ENCODE measurements at regions not wholly inside any gene's neighbourhood (a gene's known extent, or its start where the extent isn't known, plus 50 kb on each side); places are given as distances from the start of the nearest gene placed in this dataset.
"Not testable (repeated sequence)": the region's sequence is repeated elsewhere in the genome, so short reads cannot be mapped to it uniquely, and the experiment has no call there.

DNA sequence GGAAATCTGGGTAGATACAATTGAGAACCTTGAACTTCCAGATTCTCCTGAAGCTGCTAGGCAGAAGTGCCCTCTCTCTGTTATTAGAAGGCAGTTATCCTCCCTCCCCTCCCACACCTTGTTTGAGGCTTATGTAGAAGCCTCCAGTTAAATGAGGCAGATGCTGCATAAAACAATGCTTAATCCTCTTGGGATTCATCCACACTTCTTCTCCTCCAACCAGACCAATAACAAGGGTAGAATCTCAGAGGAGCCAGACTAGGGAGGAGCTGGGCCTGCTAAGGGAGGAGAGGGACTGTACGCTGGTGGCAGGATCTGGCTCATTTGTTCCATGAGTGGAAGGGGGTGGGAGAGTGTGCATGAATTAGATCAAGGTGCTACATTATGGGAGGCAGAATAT, 88.3 kb upstream of the PRR23C start:
- no peak for DNase-seq
- Histone ChIP-seq H3K27me3 (ENCODE audit: control insufficient read depth, insufficient read depth, low read length) (no peaks in the 10 kb centered on the region), H3K27ac (ENCODE audit: low read length) (no peak overlapping the region), H3K4me3 (ENCODE audit: low read length) (no peak overlapping the region), H3K4me1 (ENCODE audit: control insufficient read depth, insufficient read depth, low read length) (no peaks in the 10 kb centered on the region), H3K36me3 (ENCODE audit: control insufficient read depth, insufficient read depth, low read length) (no peaks in the 10 kb centered on the region), H3K9me3 (replicated peaks; ENCODE audit: control insufficient read depth, low read depth, low read length) (no peaks in the 10 kb centered on the region)
- WGBS (ENCODE audit: insufficient coverage), result 68% methylated on average over 1 of the region's 1 CpG

- Histone ChIP-seq H3K27ac (ENCODE audit: low read length) (no peak overlapping the region), H3K27me3 (ENCODE audit: control insufficient read depth, insufficient read depth, low read length) (no peaks in the 10 kb centered on the region), H3K36me3 (ENCODE audit: control insufficient read depth, insufficient read depth, low read length) (no peaks in the 10 kb centered on the region), H3K4me1 (ENCODE audit: control insufficient read depth, insufficient read depth, low read length) (no peaks in the 10 kb centered on the region), H3K9me3 (replicated peaks; ENCODE audit: control insufficient read depth, low read depth, low read length) (no peaks in the 10 kb centered on the region), H3K4me3 (ENCODE audit: low read length) (no peak overlapping the region)
- 100% methylated on average over 2 of the region's 2 CpGs for WGBS (ENCODE audit: insufficient coverage)
- no peak for DNase-seq
Observed at GRCh38 chr3:139134678-139135372, 90.1 kb upstream of the PRR23C start.

DNA sequence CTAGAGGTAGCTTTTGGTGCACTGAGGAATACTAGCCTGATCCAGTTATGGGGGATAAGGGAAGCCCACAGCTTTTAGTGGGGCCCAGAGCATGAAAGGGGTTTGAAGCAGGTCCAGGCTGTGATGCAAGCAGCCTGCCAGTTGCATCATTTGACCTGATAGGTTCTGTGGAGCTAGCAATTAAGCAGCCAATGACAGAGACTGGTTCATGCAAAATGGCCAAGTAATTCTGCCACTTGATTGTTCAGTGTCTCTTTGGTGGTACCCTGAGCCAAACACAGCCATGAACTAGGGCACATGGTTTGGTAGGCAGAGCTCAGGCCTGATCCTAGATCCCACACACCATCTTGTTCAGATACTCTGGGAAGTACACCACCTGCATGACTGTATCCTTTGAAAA, 91.0 kb upstream of the PRR23C start:
- Histone ChIP-seq H3K4me3 (ENCODE audit: low read length) (no peak overlapping the region), H3K27me3 (ENCODE audit: control insufficient read depth, insufficient read depth, low read length) (no peaks in the 10 kb centered on the region), H3K27ac (ENCODE audit: low read length) (no peak overlapping the region), H3K9me3 (replicated peaks; ENCODE audit: control insufficient read depth, low read depth, low read length) (no peaks in the 10 kb centered on the region), H3K4me1 (ENCODE audit: control insufficient read depth, insufficient read depth, low read length) (no peaks in the 10 kb centered on the region), H3K36me3 (ENCODE audit: control insufficient read depth, insufficient read depth, low read length) (no peaks in the 10 kb centered on the region)
- no peak for DNase-seq

- Histone ChIP-seq H3K27ac (ENCODE audit: low read length) (no peak overlapping the region), H3K4me3 (ENCODE audit: low read length) (no peak overlapping the region), H3K9me3 (replicated peaks; ENCODE audit: control insufficient read depth, low read depth, low read length) (no peaks in the 10 kb centered on the region), H3K4me1 (ENCODE audit: control insufficient read depth, insufficient read depth, low read length) (no peaks in the 10 kb centered on the region), H3K36me3 (ENCODE audit: control insufficient read depth, insufficient read depth, low read length) (no peaks in the 10 kb centered on the region), H3K27me3 (ENCODE audit: control insufficient read depth, insufficient read depth, low read length) (no peaks in the 10 kb centered on the region)
- DNase-seq, result no peak
- 20% methylated on average over 1 of the region's 7 CpGs for WGBS (ENCODE audit: insufficient coverage)
Observed at GRCh38 chr3:139136469-139137202, 91.9 kb upstream of the PRR23C start.

- Histone ChIP-seq H3K4me1 (ENCODE audit: control insufficient read depth, insufficient read depth, low read length) (no peaks in the 10 kb centered on the region), H3K9me3 (replicated peaks; ENCODE audit: control insufficient read depth, low read depth, low read length) (no peaks in the 10 kb centered on the region), H3K4me3 (ENCODE audit: low read length) (no peak overlapping the region), H3K27ac (ENCODE audit: low read length) (no peak overlapping the region), H3K36me3 (ENCODE audit: control insufficient read depth, insufficient read depth, low read length) (no peaks in the 10 kb centered on the region), H3K27me3 (ENCODE audit: control insufficient read depth, insufficient read depth, low read length) (no peaks in the 10 kb centered on the region)
- no peak for DNase-seq
Observed at GRCh38 chr3:139140553-139140952, 95.9 kb upstream of the PRR23C start.

GRCh38 chr3:139145980-139146379, 101.3 kb upstream of the PRR23C start:
- H3K27ac ChIP-seq (ENCODE audit: low read length); DNase-seq; H3K9me3 ChIP-seq (replicated peaks; ENCODE audit: control insufficient read depth, low read depth, low read length); H3K4me3 ChIP-seq (ENCODE audit: low read length); H3K27me3 ChIP-seq (ENCODE audit: control insufficient read depth, insufficient read depth, low read length); H3K36me3 ChIP-seq (ENCODE audit: control insufficient read depth, insufficient read depth, low read length); H3K4me1 ChIP-seq (ENCODE audit: control insufficient read depth, insufficient read depth, low read length): not testable (repeated sequence)
- WGBS (ENCODE audit: insufficient coverage), result no CpG with 5 or more reads among the region's 4 CpGs

DNA sequence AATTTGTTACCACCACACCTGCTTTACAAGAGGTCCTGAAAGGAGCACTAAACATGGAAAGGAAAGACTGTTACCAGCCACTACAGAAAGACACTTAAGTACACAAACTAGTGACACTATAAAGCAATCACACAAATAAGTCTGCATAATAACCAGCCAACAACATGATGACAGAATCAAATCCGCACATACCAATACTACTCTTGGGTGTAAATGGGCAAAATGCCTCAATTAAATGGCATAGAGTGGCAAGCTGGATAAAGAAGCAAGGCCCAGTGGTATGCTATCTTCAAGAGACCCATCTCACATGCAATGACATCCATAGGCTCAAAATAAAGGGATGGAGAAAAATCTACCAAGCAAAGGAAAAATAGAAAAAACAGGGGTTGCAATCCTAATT, 106.8 kb upstream of the PRR23C start:
- no peaks in the 10 kb centered on the region for H3K4me1 ChIP-seq (ENCODE audit: control insufficient read depth, insufficient read depth, low read length)
- no peak for DNase-seq
- H3K27me3 ChIP-seq (ENCODE audit: control insufficient read depth, insufficient read depth, low read length), result no peaks in the 10 kb centered on the region
- H3K9me3 ChIP-seq (replicated peaks; ENCODE audit: control insufficient read depth, low read depth, low read length), result no peaks in the 10 kb centered on the region
- H3K36me3 ChIP-seq (ENCODE audit: control insufficient read depth, insufficient read depth, low read length), result no peaks in the 10 kb centered on the region
- H3K27ac ChIP-seq (ENCODE audit: low read length), result no peak overlapping the region
- no CpG with 5 or more reads among the region's 1 CpG for WGBS (ENCODE audit: insufficient coverage)
- H3K4me3 ChIP-seq (ENCODE audit: low read length), result no peak overlapping the region

GRCh38 chr3:139153434-139153833, 108.7 kb upstream of the PRR23C start:
- not testable (repeated sequence) for H3K4me3 ChIP-seq (ENCODE audit: low read length); DNase-seq; H3K27ac ChIP-seq (ENCODE audit: low read length)

GRCh38 chr3:139157161-139157932, 112.7 kb upstream of the PRR23C start:
- DNase-seq, result no peak
- no peak overlapping the region for H3K27ac ChIP-seq (ENCODE audit: low read length)
- no peaks in the 10 kb centered on the region for H3K36me3 ChIP-seq (ENCODE audit: control insufficient read depth, insufficient read depth, low read length)
- no peak overlapping the region for H3K4me3 ChIP-seq (ENCODE audit: low read length)
- WGBS (ENCODE audit: insufficient coverage), result 69% methylated on average over 3 of the region's 10 CpGs
- H3K4me1 ChIP-seq (ENCODE audit: control insufficient read depth, insufficient read depth, low read length), result no peaks in the 10 kb centered on the region
- H3K9me3 ChIP-seq (replicated peaks; ENCODE audit: control insufficient read depth, low read depth, low read length), result no peaks in the 10 kb centered on the region
- no peaks in the 10 kb centered on the region for H3K27me3 ChIP-seq (ENCODE audit: control insufficient read depth, insufficient read depth, low read length)

More at GRCh38 chr3:139153434-139153833, 108.7 kb upstream of the PRR23C start:
- not testable (repeated sequence) for H3K4me1 ChIP-seq (ENCODE audit: control insufficient read depth, insufficient read depth, low read length); H3K27me3 ChIP-seq (ENCODE audit: control insufficient read depth, insufficient read depth, low read length); H3K9me3 ChIP-seq (replicated peaks; ENCODE audit: control insufficient read depth, low read depth, low read length); H3K36me3 ChIP-seq (ENCODE audit: control insufficient read depth, insufficient read depth, low read length)

GRCh38 chr3:139159356-139159755, 114.7 kb upstream of the PRR23C start:
- no peak for DNase-seq
- Histone ChIP-seq H3K27ac (ENCODE audit: low read length) (no peak overlapping the region), H3K4me1 (ENCODE audit: control insufficient read depth, insufficient read depth, low read length) (no peaks in the 10 kb centered on the region), H3K4me3 (ENCODE audit: low read length) (no peak overlapping the region), H3K9me3 (replicated peaks; ENCODE audit: control insufficient read depth, low read depth, low read length) (no peaks in the 10 kb centered on the region), H3K27me3 (ENCODE audit: control insufficient read depth, insufficient read depth, low read length) (no peaks in the 10 kb centered on the region), H3K36me3 (ENCODE audit: control insufficient read depth, insufficient read depth, low read length) (no peaks in the 10 kb centered on the region)
- 80% methylated on average over 1 of the region's 3 CpGs for WGBS (ENCODE audit: insufficient coverage)
